HG03378 (cell line): ENCODE measurements at regions not wholly inside any gene's neighbourhood (a gene's known extent, or its start where the extent isn't known, plus 50 kb on each side); places are given as distances from the start of the nearest gene placed in this dataset.
"Not testable (repeated sequence)": the region's sequence is repeated elsewhere in the genome, so short reads cannot be mapped to it uniquely, and the experiment has no call there.

ENCODE experiments used
- ATAC-seq: cut with Tn5 transposase; IDR thresholded peaks from one replicate; pipeline ENCODE4 v1.9.1; 2021; ENCODE audit warnings: mild to moderate bottlenecking, moderate library complexity; ENCODE audit not compliant: unreplicated experiment

DNA sequence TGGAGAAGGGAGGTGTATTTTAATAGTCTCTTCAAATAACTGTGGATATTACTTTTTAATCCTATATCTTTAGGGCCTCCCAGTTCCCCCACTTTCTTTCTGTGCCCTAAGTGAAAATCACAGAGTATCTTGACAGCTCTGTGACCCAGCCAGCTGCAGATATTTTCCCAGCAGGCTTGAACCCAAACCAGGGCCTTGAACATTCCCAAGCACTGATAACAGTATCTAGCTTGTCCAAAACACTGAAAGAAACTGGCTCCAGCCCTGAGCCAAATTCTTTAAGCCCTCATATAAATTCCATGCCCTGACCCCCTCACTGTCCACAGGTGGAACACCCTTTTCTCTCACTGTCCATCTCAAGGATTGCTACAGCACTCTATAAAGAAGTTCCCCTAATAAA lies 388.1 kb upstream of the CHAC2 start:
- ATAC-seq, result no peak

DNA sequence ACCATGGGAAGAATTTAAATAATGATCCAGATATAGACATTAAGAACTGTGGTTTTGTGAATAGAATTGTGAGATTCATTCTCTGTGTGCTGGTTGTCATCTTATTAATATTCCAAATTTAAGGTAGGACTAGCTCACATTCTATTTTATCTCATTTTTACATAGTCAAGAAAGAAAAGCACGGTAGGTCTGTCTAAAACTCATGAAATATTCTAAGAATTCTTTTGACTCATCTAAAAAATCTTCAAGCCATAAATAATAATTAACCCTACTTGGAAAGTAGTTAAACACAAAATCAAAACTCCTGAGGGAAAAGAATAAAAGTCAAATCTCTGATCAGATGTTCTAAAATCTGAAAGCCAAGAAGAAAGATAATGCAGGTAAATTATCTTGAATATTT lies 388.8 kb upstream of the CHAC2 start:
- no peak for ATAC-seq

DNA sequence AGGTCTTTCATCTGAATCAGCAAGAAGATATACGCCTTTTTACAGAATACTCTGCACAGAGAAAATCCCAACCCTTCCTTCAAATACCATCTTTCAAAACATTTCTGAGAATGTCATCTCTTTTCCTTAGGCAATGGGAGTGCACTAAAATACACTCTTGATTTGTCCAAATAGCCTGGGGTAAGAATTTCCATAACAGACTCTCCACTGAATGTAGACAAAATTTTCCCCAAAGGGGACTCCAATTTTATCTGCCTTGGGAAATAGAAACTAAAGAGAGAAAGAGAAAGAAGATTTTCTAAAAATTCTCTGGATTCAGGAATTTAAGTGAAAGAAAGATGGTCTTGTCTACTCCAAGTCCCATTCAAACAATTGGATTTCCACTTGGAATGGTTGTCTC lies 394.5 kb upstream of the CHAC2 start:
- ATAC-seq, result no peak

DNA sequence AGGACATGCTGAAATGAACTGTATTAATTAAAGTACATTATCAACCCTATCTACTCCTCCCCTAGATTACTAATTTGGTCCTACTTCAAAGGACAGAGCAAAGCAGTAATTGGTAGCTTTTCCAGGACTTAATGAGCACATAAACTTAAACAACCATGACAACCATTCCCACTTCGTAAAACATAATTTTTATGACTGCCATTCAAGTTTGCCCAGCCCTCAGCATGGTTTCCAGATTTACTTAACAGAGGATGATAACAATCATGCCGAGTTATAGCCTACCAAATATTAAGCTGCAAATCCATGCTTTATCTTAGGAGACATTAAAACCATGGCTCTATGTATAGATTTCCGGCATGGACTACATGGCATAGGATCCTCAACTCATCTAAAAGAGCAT lies 401.1 kb upstream of the CHAC2 start:
- ATAC-seq, result no peak

DNA sequence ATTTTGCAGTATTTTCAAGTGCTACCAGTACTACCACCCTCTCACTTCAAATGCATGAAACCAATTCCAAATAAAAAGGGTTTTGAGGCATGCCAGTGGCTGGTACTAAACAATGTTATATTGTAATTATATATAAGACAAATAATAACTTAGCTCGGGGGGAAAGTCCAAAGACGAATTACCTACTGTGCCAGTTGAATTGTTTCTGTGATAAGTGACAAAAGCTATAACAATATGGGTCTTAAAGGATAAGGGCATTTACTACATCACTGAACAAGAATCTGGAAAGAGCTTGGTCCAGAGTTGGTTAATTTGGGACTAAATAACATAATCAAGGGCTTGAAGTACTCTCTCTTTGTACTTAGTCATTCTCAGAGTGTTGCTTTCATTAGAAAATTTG lies 404.7 kb upstream of the CHAC2 start:
- ATAC-seq, result no peak

DNA sequence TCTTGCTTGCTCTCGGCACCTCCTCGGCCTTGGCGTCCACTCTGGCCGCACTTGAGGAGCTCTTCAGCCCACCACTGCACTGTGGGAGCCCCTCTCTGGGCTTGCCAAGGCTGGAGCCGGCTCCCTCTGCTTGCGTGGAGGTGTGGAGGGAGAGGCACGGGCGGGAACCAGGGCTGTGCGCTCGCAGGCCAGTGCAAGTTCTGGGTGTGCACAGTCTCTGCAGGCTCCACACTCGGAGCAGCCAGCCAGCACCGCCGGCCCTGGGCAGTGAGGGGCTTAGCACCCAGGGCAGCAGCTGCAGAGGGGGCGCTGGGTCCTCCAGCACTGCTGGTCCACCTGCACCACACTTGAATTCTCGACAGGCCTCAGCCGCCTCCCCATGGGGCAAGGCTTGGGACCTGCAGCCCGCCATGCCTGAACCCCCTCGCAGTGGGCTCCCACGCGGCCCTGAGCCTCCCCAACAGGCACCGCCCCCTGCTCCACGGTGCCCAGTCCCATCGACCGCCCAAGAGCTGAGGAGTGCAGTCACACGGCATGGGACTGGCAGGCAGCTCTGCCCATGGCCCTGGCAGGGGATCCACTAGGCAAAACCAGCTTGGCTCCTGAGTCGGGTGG lies 411.2 kb upstream of the CHAC2 start:
- ATAC-seq, result no peak

DNA sequence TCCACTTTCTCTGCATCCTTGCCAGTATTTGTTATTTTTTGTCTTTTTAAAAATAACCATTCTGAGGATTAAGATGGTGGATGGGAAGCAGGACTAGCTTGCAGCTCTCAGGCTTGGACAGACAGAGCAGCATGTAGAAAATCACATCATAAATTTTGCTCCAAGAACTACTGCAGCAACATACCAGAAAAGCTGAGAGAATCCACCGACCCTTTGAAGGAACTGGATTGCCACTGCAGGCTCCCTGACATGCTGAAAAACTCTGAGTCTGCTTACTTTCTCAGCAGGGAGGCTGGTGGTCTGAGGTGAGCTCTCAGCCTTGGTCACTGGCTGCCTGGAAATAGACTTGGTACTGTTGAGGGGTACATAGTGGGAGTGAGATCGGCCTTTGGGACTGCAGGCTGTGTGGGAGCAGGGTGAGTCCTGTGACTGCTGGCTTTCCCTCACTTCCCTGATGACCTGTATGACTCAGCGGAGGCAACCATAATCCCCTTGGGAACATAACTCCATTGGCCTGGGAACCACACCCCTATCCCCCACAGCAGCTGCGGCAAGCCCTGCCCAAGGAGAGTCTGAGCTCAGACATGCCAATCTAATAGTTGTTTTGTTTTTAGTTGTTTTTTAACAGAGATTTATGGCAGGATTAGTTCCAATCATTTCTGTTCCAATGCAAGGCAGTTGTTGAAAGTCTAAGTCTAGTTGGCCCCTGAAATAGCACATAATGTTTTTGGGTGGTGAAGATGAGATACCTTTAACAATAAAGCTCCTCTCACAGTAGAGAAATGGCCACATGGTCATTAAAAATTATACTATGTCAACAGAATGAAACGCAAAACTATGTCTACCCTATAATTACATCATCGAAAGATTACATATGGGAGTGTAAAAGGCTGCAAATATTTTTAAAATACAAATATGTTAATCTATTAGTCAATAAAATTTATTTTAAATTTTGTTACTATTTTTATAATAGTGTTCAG lies 414.2 kb upstream of the CHAC2 start:
- ATAC-seq, result no peak

DNA sequence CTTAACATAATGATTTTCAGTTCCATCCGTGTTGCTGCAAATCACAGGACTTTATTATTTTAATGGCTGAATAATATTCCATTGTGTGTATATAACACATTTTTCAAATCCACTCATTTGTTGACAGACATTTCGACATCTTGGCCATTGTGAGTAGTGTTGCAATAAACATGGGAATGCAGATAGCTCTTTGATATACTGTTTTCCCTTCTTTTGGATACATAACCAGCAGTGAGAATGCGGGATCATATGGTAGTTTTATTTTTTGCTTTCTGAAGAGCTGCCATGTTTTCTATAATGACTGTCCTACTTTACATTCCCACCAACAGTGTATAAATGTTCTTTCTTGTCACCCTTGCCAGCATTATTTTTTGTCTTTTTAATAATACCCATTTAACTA lies 420.3 kb upstream of the CHAC2 start:
- no peak for ATAC-seq

DNA sequence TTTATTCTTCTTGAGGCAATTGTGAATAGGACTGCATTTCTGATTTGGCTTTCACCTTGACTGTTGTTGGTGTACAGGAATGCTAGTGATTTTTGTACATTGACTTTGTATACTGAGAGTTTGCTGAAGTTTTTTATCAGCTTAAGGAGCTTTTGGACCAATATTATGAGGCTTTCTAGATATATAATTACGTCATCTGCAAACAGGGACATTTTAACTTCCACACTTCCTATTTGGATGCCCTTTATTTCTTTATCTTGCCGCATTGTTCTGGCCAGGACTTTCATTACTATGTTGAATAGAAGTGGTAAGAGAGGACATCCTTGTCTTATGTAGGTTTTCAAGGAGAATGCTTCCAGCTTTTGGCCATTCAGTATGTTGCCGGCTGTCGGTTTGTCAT lies 425.4 kb upstream of the CHAC2 start:
- ATAC-seq, result no peak

DNA sequence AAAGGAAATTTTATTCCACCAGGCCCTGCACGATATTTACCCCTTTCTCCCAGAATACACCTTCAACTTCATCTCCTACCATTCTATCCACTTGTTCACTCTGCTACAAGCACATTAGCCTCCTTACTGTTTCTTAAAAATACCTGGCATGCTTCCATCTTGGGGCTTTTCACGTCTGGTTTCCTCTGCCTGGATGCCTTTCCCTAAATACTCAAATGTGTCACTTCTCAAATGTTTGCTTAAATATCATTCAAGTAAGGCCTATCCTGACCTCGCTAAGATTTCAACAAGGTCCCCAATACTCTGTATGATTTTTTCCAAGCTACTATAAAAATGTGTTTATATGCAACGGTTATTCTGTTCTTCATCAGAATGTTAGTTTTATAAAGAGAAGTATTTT lies 433.0 kb upstream of the CHAC2 start:
- no peak for ATAC-seq

DNA sequence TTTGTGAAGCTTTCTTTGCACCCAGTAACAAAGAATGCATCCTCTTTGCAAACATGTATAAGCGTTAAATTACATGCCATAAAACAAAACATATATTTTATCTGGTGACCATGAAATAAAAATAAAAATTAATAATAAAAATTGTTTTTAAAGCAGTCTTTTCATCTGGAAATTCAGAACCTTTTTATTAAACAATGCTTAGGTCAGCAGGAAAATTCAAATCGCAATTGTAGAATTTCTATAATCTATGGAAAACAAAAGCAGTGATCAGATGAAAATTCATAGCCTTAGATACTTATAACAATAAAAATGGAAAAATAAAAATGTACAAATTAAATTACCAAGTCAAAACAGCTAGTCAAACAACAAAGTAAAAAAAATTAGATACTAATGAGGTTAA lies 435.9 kb upstream of the CHAC2 start:
- no peak for ATAC-seq

DNA sequence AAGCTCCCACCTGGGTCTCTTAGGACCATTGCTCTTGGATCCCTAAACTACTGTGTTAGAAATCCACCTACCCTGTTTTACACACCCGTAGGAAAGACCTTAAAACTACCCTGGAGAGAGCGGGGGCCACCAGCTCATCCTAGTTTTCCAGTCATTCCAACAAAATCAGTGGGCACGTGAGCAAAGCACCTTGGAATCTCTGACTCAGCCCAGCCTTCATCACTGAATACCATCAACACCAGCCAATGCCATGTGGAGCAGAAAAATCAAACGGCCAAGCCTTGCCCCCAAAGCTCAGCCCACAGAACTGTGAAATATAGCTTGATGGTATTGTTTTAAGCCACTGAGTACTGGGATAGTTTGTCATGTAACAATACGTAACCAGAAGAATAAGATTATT lies 449.7 kb upstream of the CHAC2 start:
- ATAC-seq, result no peak

DNA sequence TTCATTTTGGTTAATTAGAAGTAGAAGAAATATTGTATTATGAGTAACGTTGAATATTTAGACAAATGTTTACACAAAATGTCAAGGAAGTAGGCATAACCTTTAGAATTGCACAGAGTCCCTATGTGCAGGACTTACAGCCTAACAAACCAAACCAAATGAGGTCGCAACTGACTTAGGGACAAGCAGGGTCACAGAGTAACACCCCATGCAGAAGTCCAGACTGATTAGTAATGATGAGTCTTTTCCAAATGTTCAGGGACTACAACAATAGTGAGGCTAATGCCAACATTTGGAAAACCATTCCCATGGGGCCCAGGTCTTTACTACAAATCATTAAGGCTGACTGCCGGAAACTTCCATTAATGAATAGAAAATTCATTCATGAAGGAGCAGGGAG lies 452.5 kb upstream of the CHAC2 start:
- ATAC-seq, result no peak

DNA sequence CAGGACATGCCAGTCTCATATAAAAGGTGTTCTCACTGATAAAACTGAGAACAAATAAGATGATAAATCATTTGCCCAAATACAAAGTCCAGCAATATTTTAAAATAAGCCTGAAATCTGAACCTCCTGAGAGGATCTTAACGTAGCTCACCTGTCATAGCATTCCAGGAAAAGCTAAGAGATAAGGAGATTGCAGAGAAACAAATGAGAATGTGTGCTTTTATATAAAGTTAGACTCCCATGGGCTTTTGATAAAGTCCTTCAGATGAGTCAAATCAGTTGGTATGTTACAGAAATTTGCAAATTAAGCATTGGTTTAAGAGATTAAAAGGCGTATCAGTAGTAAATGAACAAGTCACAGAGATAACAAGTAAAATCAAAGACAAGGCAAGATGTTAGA lies 452.9 kb upstream of the CHAC2 start:
- no peak for ATAC-seq

DNA sequence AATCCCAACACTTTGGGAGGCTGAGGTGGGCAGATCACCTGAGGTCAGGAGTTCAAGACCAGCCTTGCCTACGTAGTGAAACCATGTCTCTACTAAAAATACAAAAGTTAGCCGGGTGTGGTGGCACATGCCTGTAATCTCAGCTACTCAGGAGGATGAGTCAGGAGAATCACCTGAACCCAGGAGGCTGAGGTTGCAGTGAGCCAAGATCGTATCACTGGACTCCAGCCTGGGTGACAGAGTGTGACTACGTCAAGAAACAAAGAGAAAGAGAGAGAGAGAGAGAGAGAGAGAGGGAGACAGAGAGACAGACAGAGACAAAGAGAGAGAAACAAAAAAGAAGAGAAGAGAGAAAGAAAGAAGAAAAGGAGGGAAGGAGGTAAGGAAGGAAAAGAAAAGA lies 454.0 kb upstream of the CHAC2 start:
- not testable (repeated sequence) for ATAC-seq

DNA sequence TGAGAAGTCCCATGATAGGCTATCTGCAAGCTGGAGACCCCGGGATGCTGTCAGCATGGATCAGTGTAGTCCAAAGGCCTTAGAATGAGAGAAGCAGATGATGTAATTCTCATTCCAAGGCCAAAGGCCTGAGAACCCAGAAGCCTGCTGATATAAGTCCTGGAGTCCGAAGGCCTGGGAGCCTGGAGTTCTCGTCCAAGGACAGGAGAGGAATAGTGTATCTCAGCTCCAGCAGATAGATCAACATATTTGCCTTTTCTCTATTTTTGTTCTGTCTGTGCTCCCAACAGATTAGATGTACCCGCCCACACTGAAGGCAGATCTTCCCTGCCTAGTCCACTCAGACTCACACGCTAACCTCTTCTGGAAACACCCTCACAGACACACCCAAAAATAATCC lies 454.9 kb upstream of the CHAC2 start:
- ATAC-seq, result no peak

DNA sequence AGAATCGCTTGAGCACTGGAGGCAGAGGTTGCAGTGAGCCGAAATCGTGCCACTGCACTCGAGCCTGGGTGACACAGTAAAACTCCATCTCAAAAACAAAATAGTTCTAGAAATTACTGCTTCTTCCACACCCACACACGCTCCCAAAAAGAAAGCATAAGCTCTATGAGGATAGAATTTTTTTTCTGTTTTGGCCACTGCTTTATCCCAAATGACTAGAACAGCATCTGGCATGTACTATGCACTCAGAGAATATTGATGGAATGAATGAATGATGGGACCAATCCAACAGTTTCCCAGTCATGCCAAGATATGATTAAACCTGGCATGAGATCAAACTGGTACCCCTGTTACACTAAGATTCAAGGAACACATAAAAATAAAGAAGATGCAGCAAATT lies 455.4 kb upstream of the CHAC2 start:
- ATAC-seq, result no peak

DNA sequence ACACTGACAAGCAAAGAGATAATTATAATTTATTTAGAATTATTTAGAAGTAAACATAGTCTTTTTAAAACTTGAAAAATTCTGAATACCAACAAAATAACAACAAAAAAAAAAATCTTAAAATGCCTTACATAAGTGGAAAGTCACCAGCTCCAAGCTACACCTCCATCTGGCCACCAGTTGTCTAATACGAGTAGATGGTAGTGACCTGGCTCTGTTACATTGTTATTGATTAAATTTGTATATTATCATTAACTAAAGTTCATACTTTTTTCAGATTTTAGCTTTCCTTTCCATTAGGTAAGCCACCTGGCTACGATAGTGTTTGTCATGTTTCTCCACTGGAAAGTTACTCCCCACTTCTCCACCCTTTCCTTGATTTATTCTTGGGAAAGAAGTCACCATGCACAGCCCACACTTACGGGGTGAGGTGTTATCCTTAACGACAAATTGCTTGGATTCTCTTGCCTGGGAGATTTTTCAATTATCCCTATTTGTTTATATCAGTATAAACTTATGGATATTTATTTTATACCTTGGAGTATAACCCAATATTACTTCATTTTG lies 464.5 kb upstream of the CHAC2 start:
- no peak for ATAC-seq

DNA sequence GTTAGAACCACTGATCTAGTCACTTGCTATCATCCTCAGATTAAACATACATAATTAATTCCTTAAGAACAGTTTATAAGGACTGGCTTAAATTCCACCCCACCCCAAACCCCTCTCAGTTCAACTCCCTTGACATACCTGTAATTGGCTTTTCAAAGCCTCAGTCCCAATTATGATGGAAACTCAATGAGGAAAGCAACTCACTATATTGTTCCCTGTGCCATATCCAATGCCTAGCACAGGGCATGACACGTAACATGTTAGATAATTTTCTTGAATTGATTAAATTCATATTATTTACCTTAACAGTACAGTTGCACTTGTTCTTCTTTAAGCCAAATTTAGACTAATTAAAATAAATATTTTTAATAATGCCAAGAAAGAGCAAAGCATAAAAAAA lies 465.1 kb upstream of the CHAC2 start:
- ATAC-seq, result no peak

DNA sequence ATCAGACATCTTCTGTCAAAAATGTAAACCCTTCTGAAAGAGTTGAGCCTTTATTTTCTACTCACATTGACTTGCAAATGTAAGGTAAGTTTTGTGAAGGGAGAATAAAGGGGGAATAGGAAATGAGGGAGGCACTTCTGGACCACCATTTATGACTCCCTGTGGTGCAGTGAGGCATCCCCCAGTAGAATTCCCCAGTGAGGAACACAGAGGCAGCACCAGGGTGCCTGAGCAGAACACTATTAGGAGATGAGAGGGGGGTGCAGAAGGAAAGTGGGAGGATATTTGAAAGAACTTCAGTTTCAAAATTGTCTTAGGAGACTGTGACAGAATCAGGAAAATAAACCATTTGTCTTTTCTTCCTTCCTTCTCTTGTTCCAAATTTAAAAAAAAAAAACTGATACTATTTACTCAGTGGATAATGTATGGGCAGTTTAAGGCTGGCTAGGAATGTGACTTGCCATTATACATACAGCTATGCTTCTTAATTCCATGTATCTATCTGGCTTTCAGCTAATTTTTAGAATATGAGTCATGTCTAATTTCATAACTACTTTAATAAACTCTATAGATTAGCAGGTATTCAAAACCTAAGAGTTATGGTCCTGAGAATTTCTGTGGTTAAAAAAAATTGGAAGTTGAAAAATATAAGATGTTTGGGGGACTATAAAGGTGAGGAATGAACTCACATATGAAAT lies 478.1 kb upstream of the CHAC2 start:
- ATAC-seq, result no peak

DNA sequence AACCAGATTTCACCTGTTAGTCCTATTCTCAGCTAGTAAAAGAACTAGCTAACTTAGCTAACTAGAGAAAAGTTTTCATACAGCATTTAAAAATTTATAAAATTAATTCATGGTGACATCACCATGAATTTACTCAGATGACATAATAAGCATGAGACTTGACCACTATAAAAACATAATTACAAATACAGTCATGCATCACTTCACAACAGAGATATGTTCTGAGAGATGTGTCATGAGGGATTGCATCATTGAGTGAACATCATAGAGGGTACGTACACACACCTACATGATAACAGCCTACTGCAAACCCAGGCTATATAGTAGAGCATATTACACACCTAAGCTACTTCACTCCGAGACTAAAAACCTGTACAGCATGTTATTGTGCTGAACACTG lies 481.3 kb upstream of the CHAC2 start:
- no peak for ATAC-seq

DNA sequence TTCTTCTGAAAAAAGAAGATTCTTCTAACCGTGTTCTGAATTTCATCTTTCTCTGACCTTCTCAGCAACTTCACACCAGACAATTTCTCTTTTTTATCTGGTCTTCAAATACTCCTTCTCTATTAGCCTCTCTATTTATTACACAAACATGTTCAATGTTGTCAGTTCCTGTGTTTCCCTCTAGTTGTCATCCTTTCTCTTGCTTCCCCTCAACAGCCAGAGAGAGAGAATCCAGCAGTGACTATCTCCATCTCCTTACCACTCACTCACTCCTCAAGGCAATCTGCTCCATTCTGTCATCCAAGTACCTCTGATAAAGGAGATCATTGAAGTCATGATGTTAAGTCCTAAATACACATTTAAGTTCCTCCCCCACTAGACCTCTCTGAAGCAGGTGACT lies 491.9 kb upstream of the CHAC2 start:
- no peak for ATAC-seq
